IPS-18a (cell line): ENCODE measurements at regions not wholly inside any gene's neighbourhood (a gene's known extent, or its start where the extent isn't known, plus 50 kb on each side); places are given as distances from the start of the nearest gene placed in this dataset.

Experiments used
- H3K27ac ChIP-seq: one replicate; pipeline ENCODE4 v1.5.1; 2013; ENCODE audit warnings: low read length
- H3K27me3 ChIP-seq: one replicate; pipeline ENCODE4 v1.6.1; 2013; ENCODE audit warnings: mild to moderate bottlenecking, low read length; ENCODE audit not compliant: control insufficient read depth, insufficient read depth
- H3K36me3 ChIP-seq: one replicate; pipeline ENCODE4 v1.6.1; 2013; ENCODE audit warnings: low read depth, low read length; ENCODE audit not compliant: control insufficient read depth
- H3K4me1 ChIP-seq: one replicate; pipeline ENCODE4 v1.6.1; 2013; ENCODE audit warnings: low read depth, low read length; ENCODE audit not compliant: control insufficient read depth
- H3K4me3 ChIP-seq: one replicate; pipeline ENCODE4 v1.5.1; 2013; ENCODE audit warnings: low read length
- H3K9ac ChIP-seq: one replicate; pipeline ENCODE4 v1.6.1; 2013; ENCODE audit warnings: mild to moderate bottlenecking, low read length, moderate library complexity
- H3K9me3 ChIP-seq: one replicate; pipeline ENCODE4 v1.6.1; 2013; ENCODE audit warnings: low read depth, low read length; ENCODE audit not compliant: control insufficient read depth

DNA sequence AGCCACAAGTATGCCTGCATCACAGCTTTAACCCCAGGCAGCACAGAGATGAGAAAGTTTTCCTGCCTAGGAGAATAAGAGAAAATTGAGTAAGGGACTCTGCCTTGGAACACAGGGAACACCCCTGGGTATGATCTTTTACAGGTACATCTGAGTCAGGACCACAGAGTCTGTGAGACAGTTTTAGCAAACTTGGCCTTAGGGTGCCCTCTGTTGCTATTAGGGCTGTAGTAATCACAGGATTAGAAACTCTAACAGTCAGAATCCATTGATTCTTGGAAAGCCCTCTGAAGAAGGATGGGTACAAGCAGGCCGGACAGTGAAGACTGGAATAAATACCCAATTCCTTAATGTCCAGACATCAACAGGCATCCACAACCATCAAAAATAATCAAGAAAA lies 989.5 kb upstream of the CDH9 start:
- Histone ChIP-seq H3K27me3 (no peaks in the 10 kb centered on the region), H3K9me3 (no peaks in the 10 kb centered on the region), H3K36me3 (no peaks in the 10 kb centered on the region), H3K27ac (no peak overlapping the region), H3K4me3 (no peak overlapping the region), H3K9ac (no peak overlapping the region), H3K4me1 (no peaks in the 10 kb centered on the region)

DNA sequence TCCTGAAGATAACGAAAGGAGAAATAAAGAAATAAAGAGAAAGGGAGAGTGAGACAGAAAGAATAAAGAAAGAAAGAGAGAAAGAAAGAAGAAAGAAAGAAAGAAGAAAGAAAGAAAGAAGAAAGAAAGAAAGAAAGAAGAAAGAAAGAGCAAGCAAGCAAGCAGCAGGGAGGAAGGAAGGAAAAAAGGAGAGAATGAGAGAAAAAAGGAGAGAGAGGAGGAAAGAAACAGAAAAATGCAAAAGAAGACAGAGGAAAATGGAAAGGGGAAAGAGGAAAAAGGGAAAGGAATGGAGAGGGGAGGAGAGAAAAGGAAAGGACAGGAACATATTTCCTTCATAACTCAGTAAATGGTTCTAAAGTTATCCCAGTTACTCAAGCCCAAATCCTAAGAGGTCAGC lies 978.8 kb upstream of the CDH9 start:
- Histone ChIP-seq H3K9ac (no peak overlapping the region), H3K9me3 (peaks cover 31% of the 10 kb centered on the region), H3K4me1 (no peaks in the 10 kb centered on the region), H3K27ac (no peak overlapping the region), H3K27me3 (no peaks in the 10 kb centered on the region), H3K4me3 (no peak overlapping the region), H3K36me3 (no peaks in the 10 kb centered on the region)

DNA sequence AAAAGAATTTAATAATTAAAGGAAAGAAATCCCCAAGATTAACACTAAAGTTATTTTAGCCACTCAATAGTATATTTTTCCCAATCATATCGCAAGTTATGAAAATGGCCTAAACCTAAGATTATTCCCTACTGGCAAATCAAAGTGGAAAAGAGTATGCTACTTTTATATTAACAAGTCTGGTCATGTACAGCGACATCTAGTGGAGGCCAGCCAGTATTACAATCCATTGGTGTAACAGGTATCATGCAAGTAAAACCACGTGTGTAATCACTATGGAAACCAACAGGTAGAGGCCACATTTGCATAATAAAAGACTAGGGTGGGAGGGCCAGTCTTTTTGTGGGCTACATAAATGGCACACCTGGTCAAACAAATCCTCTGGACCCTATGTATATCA lies 976.4 kb upstream of the CDH9 start:
- Histone ChIP-seq H3K9ac (no peak overlapping the region), H3K27ac (no peak overlapping the region), H3K9me3 (peaks cover 37% of the 10 kb centered on the region), H3K4me3 (no peak overlapping the region), H3K27me3 (no peaks in the 10 kb centered on the region), H3K36me3 (no peaks in the 10 kb centered on the region), H3K4me1 (no peaks in the 10 kb centered on the region)

DNA sequence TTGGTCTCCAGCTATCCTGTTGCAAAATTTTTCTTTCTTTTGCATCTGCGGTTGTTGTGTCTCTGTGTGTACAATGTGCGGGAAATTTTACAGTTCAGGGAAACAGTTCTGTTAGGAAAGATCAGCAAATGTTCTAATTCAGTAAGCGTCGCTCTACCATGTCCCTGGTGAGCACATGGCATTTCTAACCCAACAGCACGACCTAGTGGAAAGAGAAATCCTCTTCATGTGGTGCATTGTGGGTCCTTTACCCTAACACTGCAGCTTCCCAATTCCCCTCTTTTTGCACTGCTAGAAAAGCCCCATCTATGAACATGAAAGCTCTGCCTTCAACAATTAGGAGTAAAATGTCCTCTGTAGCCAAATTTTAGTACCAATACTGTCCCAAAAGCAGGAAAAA lies 974.2 kb upstream of the CDH9 start:
- Histone ChIP-seq H3K9ac (no peak overlapping the region), H3K27ac (no peak overlapping the region), H3K4me3 (no peak overlapping the region), H3K27me3 (no peaks in the 10 kb centered on the region), H3K4me1 (no peaks in the 10 kb centered on the region), H3K36me3 (no peaks in the 10 kb centered on the region), H3K9me3 (peaks cover 37% of the 10 kb centered on the region)

DNA sequence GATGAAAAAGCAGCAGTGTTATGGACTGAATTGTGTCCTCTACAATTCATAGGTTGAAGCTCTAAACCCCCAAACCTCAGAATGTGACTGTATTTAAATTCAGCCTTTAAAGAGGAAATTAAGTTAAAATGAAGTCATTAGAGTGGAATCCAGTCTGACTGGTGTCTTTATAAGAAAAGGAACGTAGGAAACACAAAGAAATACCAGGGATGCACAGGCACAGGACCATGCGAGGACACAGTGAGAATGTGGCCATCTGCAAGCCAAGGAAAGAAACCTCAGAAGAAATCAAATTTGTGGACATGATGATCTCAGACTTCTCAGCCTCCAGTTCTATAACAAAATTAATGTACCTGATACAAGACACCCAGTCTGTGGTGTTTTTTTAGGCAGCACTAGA lies 971.2 kb upstream of the CDH9 start:
- Histone ChIP-seq H3K9ac (no peak overlapping the region), H3K36me3 (no peaks in the 10 kb centered on the region), H3K4me1 (no peaks in the 10 kb centered on the region), H3K9me3 (peaks cover 23% of the 10 kb centered on the region), H3K4me3 (no peak overlapping the region), H3K27ac (no peak overlapping the region), H3K27me3 (no peaks in the 10 kb centered on the region)

DNA sequence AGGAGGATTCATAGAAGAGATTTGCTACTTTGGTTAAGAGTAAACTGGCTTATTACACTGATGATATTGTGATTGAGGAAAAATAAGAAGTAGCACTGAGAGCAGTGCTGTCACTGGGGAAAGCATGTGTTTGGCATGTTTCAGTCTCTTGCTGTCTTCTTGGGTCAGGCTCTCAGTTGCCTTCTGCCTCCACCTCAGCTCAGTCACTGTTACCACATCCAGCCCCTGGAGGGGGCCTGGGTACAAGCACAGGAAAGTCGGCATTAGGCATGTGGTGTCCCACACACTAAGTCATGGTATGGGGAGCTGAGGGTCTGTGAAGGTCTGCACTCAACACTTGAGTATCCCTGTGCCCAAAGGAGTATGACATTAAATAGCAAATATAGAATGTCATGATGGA lies 958.3 kb upstream of the CDH9 start:
- Histone ChIP-seq H3K4me1 (no peaks in the 10 kb centered on the region), H3K9me3 (no peaks in the 10 kb centered on the region), H3K27ac (no peak overlapping the region), H3K4me3 (no peak overlapping the region), H3K9ac (no peak overlapping the region), H3K27me3 (no peaks in the 10 kb centered on the region), H3K36me3 (no peaks in the 10 kb centered on the region)

DNA sequence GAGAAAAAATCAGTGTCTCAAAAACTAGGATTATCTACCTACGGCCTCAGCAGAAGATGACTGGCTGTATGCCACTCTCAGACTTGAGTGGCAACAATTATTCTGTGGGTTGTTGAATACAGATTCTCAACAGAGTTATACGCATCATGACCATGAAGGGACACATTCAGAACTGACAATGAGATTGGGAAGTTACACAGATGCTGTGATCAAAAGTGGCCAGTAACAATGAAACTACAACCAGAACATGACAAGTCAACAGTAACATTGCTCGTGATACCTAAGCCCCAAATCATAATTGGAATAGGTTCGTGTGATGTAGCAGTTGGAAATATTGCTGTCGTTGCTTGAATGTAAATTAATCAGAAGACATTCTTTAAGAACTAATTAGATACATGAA lies 957.5 kb upstream of the CDH9 start:
- no peak overlapping the region for H3K27ac ChIP-seq
- H3K9me3 ChIP-seq, result no peaks in the 10 kb centered on the region
- H3K4me3 ChIP-seq, result no peak overlapping the region
- no peaks in the 10 kb centered on the region for H3K27me3 ChIP-seq
- no peaks in the 10 kb centered on the region for H3K4me1 ChIP-seq
- H3K36me3 ChIP-seq, result no peaks in the 10 kb centered on the region
- no peak overlapping the region for H3K9ac ChIP-seq

DNA sequence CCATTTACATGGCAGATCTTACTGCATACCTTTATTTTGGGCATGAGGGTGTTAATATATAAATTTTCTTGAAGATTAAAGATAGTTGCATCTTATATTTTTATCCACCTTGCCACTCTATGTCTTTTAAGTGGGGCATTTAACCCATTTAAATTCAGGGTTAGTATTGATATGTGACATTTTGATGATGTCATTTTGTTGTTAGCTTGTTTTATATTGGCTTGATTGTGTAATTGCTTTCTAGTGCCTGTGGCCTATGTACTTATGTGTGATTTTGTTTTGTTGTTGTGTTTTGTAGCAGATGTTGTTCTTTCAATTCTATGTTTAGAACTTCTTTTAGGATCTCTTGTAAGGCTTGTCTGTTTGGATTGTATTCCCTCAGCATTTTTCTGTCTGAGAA lies 939.9 kb upstream of the CDH9 start:
- no peaks in the 10 kb centered on the region for H3K9me3 ChIP-seq
- no peak overlapping the region for H3K4me3 ChIP-seq
- H3K27ac ChIP-seq, result no peak overlapping the region
- no peaks in the 10 kb centered on the region for H3K4me1 ChIP-seq
- H3K9ac ChIP-seq, result no peak overlapping the region
- H3K27me3 ChIP-seq, result no peaks in the 10 kb centered on the region
- no peaks in the 10 kb centered on the region for H3K36me3 ChIP-seq

DNA sequence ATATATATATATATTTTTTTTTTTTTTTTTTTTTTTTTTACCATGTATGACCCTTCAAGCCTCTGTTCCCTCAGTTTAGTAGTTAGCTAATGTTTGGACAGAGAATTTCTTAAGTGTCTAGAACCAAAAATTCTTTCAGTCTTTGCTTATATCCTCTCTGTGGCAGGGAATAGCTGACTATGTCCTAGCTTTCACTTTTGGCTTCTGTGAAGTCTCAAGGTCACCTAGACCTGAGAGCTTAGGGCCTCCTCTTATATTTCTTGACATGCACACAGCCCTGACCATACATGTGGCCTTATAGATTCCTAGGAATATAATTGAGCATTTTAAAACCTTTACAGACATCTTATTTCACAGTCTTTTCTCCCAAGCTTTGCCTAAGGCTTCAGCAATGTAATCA lies 930.8 kb upstream of the CDH9 start:
- H3K27ac ChIP-seq, result no peak overlapping the region
- no peaks in the 10 kb centered on the region for H3K36me3 ChIP-seq
- no peak overlapping the region for H3K4me3 ChIP-seq
- no peak overlapping the region for H3K9ac ChIP-seq
- no peaks in the 10 kb centered on the region for H3K4me1 ChIP-seq
- H3K9me3 ChIP-seq, result peaks cover 4% of the 10 kb centered on the region
- no peaks in the 10 kb centered on the region for H3K27me3 ChIP-seq

DNA sequence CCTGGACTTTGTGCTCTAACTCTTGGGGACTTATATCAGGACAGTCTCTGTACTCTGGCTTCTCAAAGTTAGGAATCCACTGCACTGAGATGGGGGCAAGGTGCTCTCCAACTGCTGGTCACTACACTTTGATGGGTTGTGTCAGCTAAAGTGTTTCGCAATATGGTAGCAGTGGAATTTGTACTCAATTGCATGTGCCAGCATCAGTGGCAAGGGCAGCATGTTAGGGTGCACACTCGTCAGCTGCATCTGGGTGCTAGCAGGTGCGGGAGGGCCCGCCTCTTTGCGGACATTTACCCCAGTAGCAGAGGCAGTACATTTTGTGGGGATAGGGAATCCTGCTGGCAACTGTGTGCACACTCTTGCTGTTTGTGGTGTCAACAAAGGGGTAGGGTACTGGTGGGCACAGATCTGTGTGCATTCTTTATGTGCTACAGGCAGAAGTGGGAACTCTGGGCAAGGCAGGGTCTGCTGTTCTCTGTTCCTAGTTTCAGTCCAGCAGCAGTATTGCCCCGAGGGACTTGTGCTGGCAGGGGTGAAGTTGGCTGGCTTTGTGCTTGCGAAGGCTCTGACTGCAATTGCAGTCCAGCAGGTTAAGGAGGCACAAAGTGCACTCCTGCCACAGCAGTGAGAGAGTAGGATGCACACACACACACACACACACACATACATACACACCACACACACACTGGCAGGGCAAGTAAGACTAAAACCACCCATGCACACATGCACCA lies 924.8 kb upstream of the CDH9 start:
- no peak overlapping the region for H3K9ac ChIP-seq

DNA sequence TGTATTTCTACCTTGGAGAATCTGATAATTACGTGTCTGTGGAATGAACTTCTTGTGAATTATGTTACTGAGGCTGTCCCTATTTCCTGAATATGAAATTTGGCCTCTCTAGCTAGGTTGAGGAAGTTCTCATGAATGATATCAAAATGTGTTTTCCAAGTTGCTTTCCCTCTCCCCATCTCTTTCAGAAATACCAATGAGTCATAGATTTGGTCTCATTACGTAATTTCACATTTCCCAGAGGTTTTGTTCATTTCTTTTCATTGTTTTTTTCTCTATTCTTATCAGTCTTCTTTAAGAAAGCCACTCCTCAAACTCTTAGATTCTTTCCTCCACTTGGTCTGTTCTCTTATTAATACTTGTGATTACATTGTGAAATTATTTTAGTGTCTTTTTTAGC lies 923.8 kb upstream of the CDH9 start:
- H3K9me3 ChIP-seq, result peaks cover 4% of the 10 kb centered on the region
- H3K9ac ChIP-seq, result no peak overlapping the region
- no peaks in the 10 kb centered on the region for H3K27me3 ChIP-seq
- no peaks in the 10 kb centered on the region for H3K36me3 ChIP-seq
- H3K4me1 ChIP-seq, result no peaks in the 10 kb centered on the region
- H3K27ac ChIP-seq, result no peak overlapping the region
- H3K4me3 ChIP-seq, result no peak overlapping the region

More for the DNA sequence above, 924.8 kb upstream of the CDH9 start:
- no peak overlapping the region for H3K27ac ChIP-seq
- no peaks in the 10 kb centered on the region for H3K27me3 ChIP-seq
- no peaks in the 10 kb centered on the region for H3K4me1 ChIP-seq
- H3K4me3 ChIP-seq, result no peak overlapping the region
- H3K9me3 ChIP-seq, result peaks cover 4% of the 10 kb centered on the region
- no peaks in the 10 kb centered on the region for H3K36me3 ChIP-seq

DNA sequence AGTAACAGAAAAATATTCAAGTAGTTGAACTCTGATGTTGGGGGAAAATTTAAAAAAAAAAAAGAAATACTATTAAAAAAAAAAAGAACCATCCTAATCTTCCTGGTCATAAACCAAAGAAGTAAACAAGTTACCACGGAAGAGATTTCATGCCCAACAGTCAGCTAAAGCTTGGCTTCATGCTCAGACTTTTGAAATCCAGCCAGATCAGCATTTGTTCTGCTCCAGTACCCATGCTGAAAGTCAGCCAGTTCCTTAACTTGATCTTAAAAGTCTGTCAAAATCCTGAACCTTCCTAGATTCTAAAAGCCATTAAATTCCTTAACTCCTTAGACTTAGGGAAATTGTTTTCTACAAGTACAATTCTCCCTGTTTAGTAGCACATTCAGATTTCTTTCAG lies 908.7 kb upstream of the CDH9 start:
- no peak overlapping the region for H3K4me3 ChIP-seq
- no peaks in the 10 kb centered on the region for H3K27me3 ChIP-seq
- no peak overlapping the region for H3K9ac ChIP-seq
- no peak overlapping the region for H3K27ac ChIP-seq
- H3K36me3 ChIP-seq, result no peaks in the 10 kb centered on the region
- no peaks in the 10 kb centered on the region for H3K4me1 ChIP-seq
- H3K9me3 ChIP-seq, result no peaks in the 10 kb centered on the region
